Panc1 (cell line): ENCODE measurements at regions not wholly inside any gene's neighbourhood (a gene's known extent, or its start where the extent isn't known, plus 50 kb on each side); places are given as distances from the start of the nearest gene placed in this dataset.

Experiments
- ATAC-seq: fragments of 200-7000 bp; cut with Tn5 transposase; 2 replicates; pipeline ENCODE4 v1.9.1; 2020; ENCODE audit warnings: mild to moderate bottlenecking, moderate library complexity
- BruUV-seq: library from RNA; stranded (reverse); fragments of 400-500 nt; replicated peaks from 2 replicates; lab custom pipeline; 2021; lab: Mats Ljungman, UMichigan
- CTCF ChIA-PET: fragments of 300-600 bp; sonication (Branson Sonifier 250); formaldehyde crosslinking; loops from one replicate; lab custom pipeline; 2022; ENCODE audit warnings: antibody characterized with exemption; lab: Charles Lee
- POLR2A ChIA-PET: fragments of 300-600 bp; sonication (Branson Sonifier 250); formaldehyde crosslinking; loops from one replicate; lab custom pipeline; 2022; ENCODE audit warnings: antibody characterized with exemption; lab: Charles Lee
- DNase-seq: peaks from one replicate; pipeline ENCODE4 v3.0.0-alpha.2; 2010; ENCODE audit warnings: low read depth, low spot score
- H3K27ac ChIP-seq: 2 replicates; pipeline ENCODE4 v1.5.1; 2011; ENCODE audit warnings: mild to moderate bottlenecking, low read length, inconsistent platforms
- H3K27me3 ChIP-seq: fragments of 200-500 bp; sonication (Bioruptor generic); 2 replicates; pipeline ENCODE4 v1.6.0; 2014; ENCODE audit warnings: low read length, inconsistent platforms; ENCODE audit not compliant: control insufficient read depth, insufficient read depth
- H3K36me3 ChIP-seq: fragments of 200-500 bp; sonication (Bioruptor generic); 2 replicates; pipeline ENCODE4 v1.5.1; 2014; ENCODE audit warnings: inconsistent platforms, mild to moderate bottlenecking, low read length, moderate library complexity; ENCODE audit not compliant: control insufficient read depth, insufficient read depth
- H3K4me1 ChIP-seq: 2 replicates; pipeline ENCODE4 v1.5.1; 2011; ENCODE audit warnings: inconsistent platforms, mild to moderate bottlenecking, low read length, moderate library complexity; ENCODE audit not compliant: control insufficient read depth, insufficient read depth
- H3K4me3 ChIP-seq, 2 experiments: 2 replicates each; pipeline ENCODE4 v1.5.1; 2011 to 2012; ENCODE audit warnings: low read depth in 2 of 2, low read length in 2 of 2, mild to moderate bottlenecking in 2 of 2, inconsistent platforms in 1 of 2, moderate library complexity in 1 of 2
- H3K9me3 ChIP-seq: fragments of 200-500 bp; sonication (Bioruptor generic); 2 replicates; pipeline ENCODE4 v1.5.1; 2014; ENCODE audit warnings: low read depth, mild to moderate bottlenecking, inconsistent platforms, low read length, moderate library complexity; ENCODE audit not compliant: control insufficient read depth, insufficient read depth
- CTCF ChIP-seq: fragments of 450-650 bp; IDR thresholded peaks from 2 replicates; pipeline ENCODE4 v1.5.1; 2017; ENCODE audit warnings: mild to moderate bottlenecking
- POLR2AphosphoS5 ChIP-seq: IDR thresholded peaks from 2 replicates; pipeline ENCODE4 v1.6.1; 2012; ENCODE audit warnings: mild to moderate bottlenecking, low read depth, low read length, moderate library complexity
- REST ChIP-seq, 2 experiments: IDR thresholded peaks; 2 replicates each; pipeline ENCODE4 v1.6.1; 2011 to 2012; ENCODE audit warnings: low read depth in 2 of 2, control low read depth in 1 of 2, low read length in 1 of 2, mild to moderate bottlenecking in 1 of 2, moderate library complexity in 1 of 2; ENCODE audit not compliant: insufficient read depth in 1 of 2
- SIN3A ChIP-seq: IDR thresholded peaks from 2 replicates; pipeline ENCODE4 v1.6.1; 2012; ENCODE audit warnings: low read depth, mild to moderate bottlenecking, low read length, moderate library complexity, borderline replicate concordance; ENCODE audit not compliant: insufficient read depth
- TCF7L2 ChIP-seq: IDR thresholded peaks from 2 replicates; pipeline ENCODE4 v1.6.1; 2011; ENCODE audit warnings: mild to moderate bottlenecking, low read depth, low read length, inconsistent platforms
- in situ Hi-C: cut with HindIII; loops from 2 replicates; pipeline ENCODE4 v1.10.0; 2016; ENCODE audit warnings: low sequenced_read_pairs, low pct_unique_long_range_greater_than_20kb
- intact Hi-C: fragments of 100-400 bp; cut with micrococcal nuclease; formaldehyde crosslinking; loops from one replicate; pipeline ENCODE4 v1.10.0; 2022; ENCODE audit not compliant: unreplicated experiment

DNA sequence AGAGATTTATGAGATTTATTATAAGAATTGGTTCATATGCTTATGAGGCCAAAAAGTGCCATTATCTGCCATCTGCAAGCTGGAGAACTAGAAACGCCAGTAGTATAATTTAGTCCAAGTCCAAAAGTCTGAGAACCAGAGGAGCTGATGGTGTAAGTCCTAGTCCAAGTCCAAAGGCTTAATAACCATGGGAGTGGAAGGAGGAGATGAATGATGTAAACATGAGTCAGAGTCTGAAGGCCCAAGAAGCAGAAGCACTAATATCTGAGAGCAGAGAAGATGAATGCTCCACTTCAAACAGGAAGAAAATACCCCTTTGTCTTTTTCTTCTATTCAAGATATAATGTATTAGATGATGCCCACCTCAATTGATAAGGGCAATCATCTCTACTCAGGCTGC lies 185.7 kb downstream of the CGGBP1 start:
- H3K27ac ChIP-seq, result no peak overlapping the region
- ATAC-seq (no peak), DNase-seq (no peak)
- H3K9me3 ChIP-seq, result no peaks in the 10 kb centered on the region
- no peak for TF ChIP-seq REST (IDR thresholded peaks at IDR 0.05; ENCODE audit: insufficient read depth in 1 of 2, low read depth in 2 of 2, low read length in 1 of 2)
- no peak for TF ChIP-seq SIN3A
- no peak for TF ChIP-seq POLR2AphosphoS5
- TF ChIP-seq CTCF, result no peak
- TF ChIP-seq TCF7L2, result no peak
- intact Hi-C loops, result no loop called here
- CTCF ChIA-PET, result no interaction called here
- H3K4me3 ChIP-seq, result no peak overlapping the region
- no peaks in the 10 kb centered on the region for H3K36me3 ChIP-seq
- BruUV-seq, result no TSS peak
- POLR2A ChIA-PET, result interaction anchor here (0.6 kb wide), 1 partner anchor 310 kb away, joined by 5 read pairs; no protein-coding TSS in a partner anchor
- H3K27me3 ChIP-seq, result no peaks in the 10 kb centered on the region
- in situ Hi-C loops, result no loop called here
- H3K4me1 ChIP-seq, result no peaks in the 10 kb centered on the region

DNA sequence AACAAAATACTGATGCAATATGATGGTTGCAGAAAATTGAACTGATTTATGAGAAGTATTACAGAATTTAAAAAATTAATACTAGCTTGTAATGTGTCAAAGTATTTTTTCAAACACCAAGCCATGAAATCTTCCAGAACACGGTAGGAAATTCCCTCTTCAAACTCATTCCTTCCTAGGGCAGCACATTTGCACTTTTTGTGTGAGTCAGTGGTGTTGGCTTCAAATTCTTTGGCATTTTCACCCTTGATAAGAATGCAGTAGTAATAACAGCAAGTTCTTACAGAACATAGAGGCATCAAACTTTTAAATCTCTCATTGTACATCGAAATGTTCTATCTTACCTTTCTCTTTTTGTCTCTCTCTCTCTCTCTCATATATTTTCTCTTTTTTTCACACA lies 191.8 kb downstream of the CGGBP1 start:
- Histone ChIP-seq H3K27ac (no peak overlapping the region), H3K36me3 (no peaks in the 10 kb centered on the region), H3K9me3 (no peaks in the 10 kb centered on the region), H3K4me3 (no peak overlapping the region), H3K4me1 (no peaks in the 10 kb centered on the region), H3K27me3 (no peaks in the 10 kb centered on the region)
- no peak for ATAC-seq
- no peak for TF ChIP-seq SIN3A
- no peak for TF ChIP-seq TCF7L2
- TF ChIP-seq CTCF, result no peak
- no peak for TF ChIP-seq REST (IDR thresholded peaks at IDR 0.05; ENCODE audit: insufficient read depth in 1 of 2, low read depth in 2 of 2, low read length in 1 of 2)
- no peak for TF ChIP-seq POLR2AphosphoS5
- in situ Hi-C loops (no loop called here), intact Hi-C loops (no loop called here)
- CTCF ChIA-PET, result no interaction called here
- POLR2A ChIA-PET, result no interaction called here
- no TSS peak for BruUV-seq
- DNase-seq, result no peak
